ENCODE measurements at regions not wholly inside any gene's neighbourhood (a gene's known extent, or its start where the extent isn't known, plus 50 kb on each side); places are given as distances from the start of the nearest gene placed in this dataset.

DNA sequence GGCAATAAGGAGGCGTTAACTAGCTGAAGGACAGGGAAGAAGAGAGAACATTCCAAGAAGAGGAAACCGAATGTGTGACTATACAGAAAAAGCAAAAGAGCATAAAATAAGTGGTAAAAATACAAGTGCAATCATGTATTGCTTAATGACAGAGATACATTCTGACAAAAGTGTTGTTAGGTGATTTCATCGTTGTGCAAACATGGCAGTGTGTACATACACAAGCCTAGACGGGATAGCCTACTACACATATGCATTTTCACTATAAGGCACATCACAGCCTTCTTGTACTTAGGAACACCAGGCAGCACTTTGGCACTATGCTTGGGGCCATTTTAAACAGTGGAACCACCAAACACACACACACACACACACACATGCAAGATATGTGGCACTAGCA is 299.3 kb downstream of the BCAT1 start:
- Mint-ChIP-seq H3K27me3 (ENCODE audit: unreplicated experiment) (no peaks in the 10 kb centered on the region), H3K27ac (ENCODE audit: unreplicated experiment) (no peak overlapping the region), H3K36me3 (ENCODE audit: low read depth, unreplicated experiment) (no peaks in the 10 kb centered on the region), H3K4me1 (ENCODE audit: unreplicated experiment) (no peaks in the 10 kb centered on the region), H3K4me3 (ENCODE audit: unreplicated experiment) (no peak overlapping the region), H3K9me3 (ENCODE audit: unreplicated experiment) (no peaks in the 10 kb centered on the region)
- TF ChIP-seq, protein P1, sequence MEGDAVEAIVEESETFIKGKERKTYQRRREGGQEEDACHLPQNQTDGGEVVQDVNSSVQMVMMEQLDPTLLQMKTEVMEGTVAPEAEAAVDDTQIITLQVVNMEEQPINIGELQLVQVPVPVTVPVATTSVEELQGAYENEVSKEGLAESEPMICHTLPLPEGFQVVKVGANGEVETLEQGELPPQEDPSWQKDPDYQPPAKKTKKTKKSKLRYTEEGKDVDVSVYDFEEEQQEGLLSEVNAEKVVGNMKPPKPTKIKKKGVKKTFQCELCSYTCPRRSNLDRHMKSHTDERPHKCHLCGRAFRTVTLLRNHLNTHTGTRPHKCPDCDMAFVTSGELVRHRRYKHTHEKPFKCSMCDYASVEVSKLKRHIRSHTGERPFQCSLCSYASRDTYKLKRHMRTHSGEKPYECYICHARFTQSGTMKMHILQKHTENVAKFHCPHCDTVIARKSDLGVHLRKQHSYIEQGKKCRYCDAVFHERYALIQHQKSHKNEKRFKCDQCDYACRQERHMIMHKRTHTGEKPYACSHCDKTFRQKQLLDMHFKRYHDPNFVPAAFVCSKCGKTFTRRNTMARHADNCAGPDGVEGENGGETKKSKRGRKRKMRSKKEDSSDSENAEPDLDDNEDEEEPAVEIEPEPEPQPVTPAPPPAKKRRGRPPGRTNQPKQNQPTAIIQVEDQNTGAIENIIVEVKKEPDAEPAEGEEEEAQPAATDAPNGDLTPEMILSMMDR (IDR thresholded peaks at IDR 0.05; ENCODE audit: unreplicated experiment), result no peak
- DNase-seq (ENCODE audit: low spot score), result no peak

DNA sequence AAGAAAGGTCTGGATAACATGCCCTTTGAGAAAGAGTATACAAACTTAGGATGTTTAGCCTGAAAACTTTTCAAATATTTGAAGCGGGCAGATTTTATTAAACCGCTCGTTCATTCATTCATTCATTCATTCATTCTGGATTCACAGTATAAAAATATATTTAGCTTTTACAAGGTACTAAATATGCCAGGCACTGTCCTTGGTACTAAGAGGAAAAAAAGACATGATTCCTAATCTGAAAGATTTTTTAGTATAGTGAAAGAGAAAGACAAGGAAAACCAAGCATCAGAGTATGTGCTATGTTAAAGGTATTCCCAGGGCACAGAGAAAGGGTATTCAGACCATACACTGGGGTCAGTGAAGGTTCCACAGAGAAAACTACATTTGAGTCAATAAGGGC is 299.7 kb downstream of the BCAT1 start:
- Mint-ChIP-seq H3K4me1 (ENCODE audit: unreplicated experiment) (no peaks in the 10 kb centered on the region), H3K27ac (ENCODE audit: unreplicated experiment) (no peak overlapping the region), H3K9me3 (ENCODE audit: unreplicated experiment) (no peaks in the 10 kb centered on the region), H3K27me3 (ENCODE audit: unreplicated experiment) (no peaks in the 10 kb centered on the region), H3K36me3 (ENCODE audit: low read depth, unreplicated experiment) (no peaks in the 10 kb centered on the region), H3K4me3 (ENCODE audit: unreplicated experiment) (no peak overlapping the region)
- DNase-seq (ENCODE audit: low spot score), result no peak
- TF ChIP-seq, protein P1 (IDR thresholded peaks at IDR 0.05; ENCODE audit: unreplicated experiment), result no peak

DNA sequence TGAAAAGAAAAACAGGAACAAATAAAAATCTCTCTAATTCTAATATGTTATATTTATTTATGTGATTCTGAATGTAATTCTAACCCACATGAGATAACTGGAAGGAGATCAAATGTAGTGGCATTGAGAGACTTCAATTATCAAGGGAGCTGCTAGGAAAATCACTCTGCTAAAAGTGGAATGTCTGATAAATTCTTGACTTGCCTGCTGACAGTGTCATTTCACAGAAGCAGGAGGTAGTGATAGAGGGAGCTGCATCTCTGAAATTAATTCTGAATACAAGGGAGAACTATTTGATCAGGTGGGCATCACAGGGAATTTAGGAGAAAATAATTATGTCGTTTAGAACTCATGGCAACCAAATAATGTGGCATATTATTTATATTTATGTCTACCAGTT is 303.6 kb downstream of the BCAT1 start:
- no peaks in the 10 kb centered on the region for H3K9me3 Mint-ChIP-seq (ENCODE audit: unreplicated experiment)
- no peak overlapping the region for H3K27ac Mint-ChIP-seq (ENCODE audit: unreplicated experiment)
- H3K27me3 Mint-ChIP-seq (ENCODE audit: unreplicated experiment), result no peaks in the 10 kb centered on the region
- DNase-seq (ENCODE audit: low spot score), result no peak
- H3K4me1 Mint-ChIP-seq (ENCODE audit: unreplicated experiment), result no peaks in the 10 kb centered on the region
- TF ChIP-seq, protein P1 (IDR thresholded peaks at IDR 0.05; ENCODE audit: unreplicated experiment), result no peak
- H3K4me3 Mint-ChIP-seq (ENCODE audit: unreplicated experiment), result no peak overlapping the region
- H3K36me3 Mint-ChIP-seq (ENCODE audit: low read depth, unreplicated experiment), result no peaks in the 10 kb centered on the region

DNA sequence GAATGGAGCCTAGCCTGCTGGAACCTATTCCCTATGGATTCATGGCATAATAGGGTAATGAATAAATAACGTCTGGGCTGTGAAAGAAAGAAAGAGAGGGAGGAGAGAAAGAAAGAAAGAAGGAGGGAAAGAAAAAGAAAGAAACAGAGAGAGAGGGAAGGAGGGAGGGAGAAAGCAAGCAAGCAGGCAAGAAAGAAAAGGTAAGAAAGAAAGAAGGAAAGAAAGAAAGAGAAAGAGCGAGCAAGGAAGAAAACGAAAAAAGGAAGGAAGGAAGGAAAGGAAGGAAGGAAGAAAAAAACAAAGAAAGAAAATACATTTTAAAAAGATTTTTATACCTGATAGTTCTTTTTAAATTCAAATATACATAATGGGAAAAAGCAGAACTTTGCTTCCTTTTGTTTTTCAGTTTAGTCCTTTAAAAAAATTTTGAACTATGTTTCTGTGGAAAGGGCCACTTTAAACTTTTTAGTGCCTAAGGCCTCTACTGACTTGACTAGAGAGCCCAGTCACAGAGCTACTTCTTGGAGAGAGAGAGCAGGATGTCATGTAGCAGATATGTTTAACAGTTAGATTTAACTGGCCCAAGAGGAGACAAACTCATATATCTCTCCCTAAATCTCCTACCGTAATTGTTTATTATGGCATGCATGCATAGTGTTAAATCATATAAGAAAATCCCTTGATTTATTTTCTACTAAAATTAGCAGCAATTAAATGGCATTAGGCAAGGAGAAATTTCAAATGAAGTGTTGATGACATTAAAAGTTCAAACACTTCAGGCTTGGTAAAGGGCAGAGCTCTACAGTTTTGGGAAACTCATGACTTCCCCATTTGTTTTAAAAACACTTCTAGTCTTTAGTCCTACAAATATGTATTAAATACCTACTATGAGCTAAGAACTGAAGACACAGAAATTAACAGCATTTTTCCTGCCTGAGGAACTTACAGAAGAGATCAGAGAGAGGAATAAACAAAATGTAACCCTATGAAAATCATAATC is 305.5 kb downstream of the BCAT1 start:
- no peak overlapping the region for H3K4me3 Mint-ChIP-seq (ENCODE audit: unreplicated experiment)
- DNase-seq (ENCODE audit: low spot score), result no peak
- TF ChIP-seq, protein P1 (IDR thresholded peaks at IDR 0.05; ENCODE audit: unreplicated experiment), result no peak
- H3K27me3 Mint-ChIP-seq (ENCODE audit: unreplicated experiment), result no peaks in the 10 kb centered on the region
- H3K4me1 Mint-ChIP-seq (ENCODE audit: unreplicated experiment), result no peaks in the 10 kb centered on the region
- no peak overlapping the region for H3K27ac Mint-ChIP-seq (ENCODE audit: unreplicated experiment)
- no peaks in the 10 kb centered on the region for H3K36me3 Mint-ChIP-seq (ENCODE audit: low read depth, unreplicated experiment)
- no peaks in the 10 kb centered on the region for H3K9me3 Mint-ChIP-seq (ENCODE audit: unreplicated experiment)

DNA sequence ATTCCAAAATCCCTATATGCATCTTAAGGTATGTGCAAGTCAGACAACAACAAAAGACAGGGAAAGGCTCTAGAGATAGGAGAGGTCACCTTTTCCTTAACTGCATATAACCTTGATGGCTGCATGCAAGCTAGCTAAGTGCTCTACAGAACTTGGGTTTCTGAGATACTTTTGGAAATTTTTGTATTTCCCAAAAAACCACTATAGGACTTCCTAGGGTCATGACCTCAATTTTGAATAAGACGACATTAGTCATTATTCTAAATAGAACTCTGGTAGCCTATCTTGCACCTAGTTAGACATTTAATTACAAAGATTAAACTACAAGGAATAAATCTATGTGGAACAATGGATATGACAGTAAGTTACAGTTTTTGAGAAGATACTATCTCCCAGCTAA is 309.3 kb downstream of the BCAT1 start:
- H3K27me3 Mint-ChIP-seq (ENCODE audit: unreplicated experiment), result no peaks in the 10 kb centered on the region
- no peak for DNase-seq (ENCODE audit: low spot score)
- no peak overlapping the region for H3K4me3 Mint-ChIP-seq (ENCODE audit: unreplicated experiment)
- TF ChIP-seq, protein P1 (IDR thresholded peaks at IDR 0.05; ENCODE audit: unreplicated experiment), result no peak
- no peak overlapping the region for H3K27ac Mint-ChIP-seq (ENCODE audit: unreplicated experiment)
- no peaks in the 10 kb centered on the region for H3K9me3 Mint-ChIP-seq (ENCODE audit: unreplicated experiment)
- H3K4me1 Mint-ChIP-seq (ENCODE audit: unreplicated experiment), result no peaks in the 10 kb centered on the region
- no peaks in the 10 kb centered on the region for H3K36me3 Mint-ChIP-seq (ENCODE audit: low read depth, unreplicated experiment)

All from endothelial cell (in vitro differentiated cells).